ENCODE measurements at regions not wholly inside any gene's neighbourhood (a gene's known extent, or its start where the extent isn't known, plus 50 kb on each side); places are given as distances from the start of the nearest gene placed in this dataset.

GRCh38 chr2:145289946-145290345, 770.0 kb upstream of the ZEB2 start:
- TF ChIP-seq CTCF (IDR thresholded peaks at IDR 0.05; ENCODE audit: control insufficient read depth, insufficient read depth, low read depth, low read length, missing control alignments): no peak
- no peak overlapping the region for H3K4me3 ChIP-seq (ENCODE audit: control insufficient read depth, low read depth, low read length)
- no peak for DNase-seq (ENCODE audit: low read depth)

- no peak for TF ChIP-seq CTCF (IDR thresholded peaks at IDR 0.05; ENCODE audit: control insufficient read depth, insufficient read depth, low read depth, low read length, missing control alignments)
- DNase-seq (ENCODE audit: low read depth): no peak
Observed at GRCh38 chr2:145288650-145289496, 769.0 kb upstream of the ZEB2 start.

GRCh38 chr2:145287736-145288135, 767.8 kb upstream of the ZEB2 start:
- no peak overlapping the region for H3K4me3 ChIP-seq (ENCODE audit: control insufficient read depth, low read depth, low read length)
- TF ChIP-seq CTCF (IDR thresholded peaks at IDR 0.05; ENCODE audit: control insufficient read depth, insufficient read depth, low read depth, low read length, missing control alignments): no peak
- DNase-seq (ENCODE audit: low read depth): no peak

More at GRCh38 chr2:145288650-145289496, 769.0 kb upstream of the ZEB2 start:
- H3K4me3 ChIP-seq (ENCODE audit: control insufficient read depth, low read depth, low read length): no peak overlapping the region

- DNase-seq (ENCODE audit: low read depth): no peak
- H3K4me3 ChIP-seq (ENCODE audit: control insufficient read depth, low read depth, low read length): no peak overlapping the region
- TF ChIP-seq CTCF (IDR thresholded peaks at IDR 0.05; ENCODE audit: control insufficient read depth, insufficient read depth, low read depth, low read length, missing control alignments): no peak
Observed at GRCh38 chr2:145286716-145287275, 766.9 kb upstream of the ZEB2 start.

GRCh38 chr2:145284551-145284950, 764.6 kb upstream of the ZEB2 start:
- no peak for TF ChIP-seq CTCF (IDR thresholded peaks at IDR 0.05; ENCODE audit: control insufficient read depth, insufficient read depth, low read depth, low read length, missing control alignments)
- no peak overlapping the region for H3K4me3 ChIP-seq (ENCODE audit: control insufficient read depth, low read depth, low read length)
- DNase-seq (ENCODE audit: low read depth): peak; percentile 18

- H3K4me3 ChIP-seq (ENCODE audit: control insufficient read depth, low read depth, low read length): no peak overlapping the region
- TF ChIP-seq CTCF (IDR thresholded peaks at IDR 0.05; ENCODE audit: control insufficient read depth, insufficient read depth, low read depth, low read length, missing control alignments): no peak
- no peak for DNase-seq (ENCODE audit: low read depth)
Observed at GRCh38 chr2:145283131-145283530, 763.2 kb upstream of the ZEB2 start.
